Nephron (organoid): ENCODE measurements at regions not wholly inside any gene's neighbourhood (a gene's known extent, or its start where the extent isn't known, plus 50 kb on each side); places are given as distances from the start of the nearest gene placed in this dataset.

Source experiments
- H3K27ac Mint-ChIP-seq, 3 experiments: 2 replicates each; pipeline ENCODE4 v1.8.0; 2020; ENCODE audit warnings: mixed read lengths in 3 of 3, mild to moderate bottlenecking in 2 of 3, moderate library complexity in 1 of 3
- H3K27me3 Mint-ChIP-seq: 2 replicates; pipeline ENCODE4 v1.8.0; 2021; ENCODE audit warnings: low read depth, mild to moderate bottlenecking, moderate library complexity, mixed read lengths
- H3K36me3 Mint-ChIP-seq: 2 replicates; pipeline ENCODE4 v1.8.0; 2020; ENCODE audit warnings: low read depth, mixed read lengths
- H3K4me1 Mint-ChIP-seq: 2 replicates; pipeline ENCODE4 v1.8.0; 2020; ENCODE audit warnings: mixed read lengths
- H3K4me3 Mint-ChIP-seq, 3 experiments: 2 replicates each; pipeline ENCODE4 v1.8.0; 2020; ENCODE audit warnings: mild to moderate bottlenecking in 3 of 3, mixed read lengths in 3 of 3, moderate library complexity in 2 of 3
- H3K9me3 Mint-ChIP-seq: 2 replicates; pipeline ENCODE4 v1.8.0; 2020; ENCODE audit warnings: mixed read lengths
- CTCF ChIP-seq, 3 experiments: fragments of 200-600 bp; sonication (generic); IDR thresholded peaks; one replicate each; pipeline ENCODE4 v1.5.0; 2021; ENCODE audit warnings: antibody characterized with exemption in 3 of 3; ENCODE audit not compliant: unreplicated experiment in 3 of 3

- no peak overlapping the region for H3K27ac Mint-ChIP-seq
- H3K4me1 Mint-ChIP-seq, result peaks cover 4% of the 10 kb centered on the region
- no peak for TF ChIP-seq CTCF (IDR thresholded peaks at IDR 0.05; ENCODE audit: unreplicated experiment in 3 of 3)
- no peaks in the 10 kb centered on the region for H3K36me3 Mint-ChIP-seq
- H3K4me3 Mint-ChIP-seq, result no peak overlapping the region
- peaks cover 9% of the 10 kb centered on the region for H3K9me3 Mint-ChIP-seq
- H3K27me3 Mint-ChIP-seq, result no peaks in the 10 kb centered on the region
These were observed 74.6 kb upstream of the THBS2 start for GRCh38 chr6:169328112-169328801.

GRCh38 chr6:169326067-169326799 lies 72.6 kb upstream of the THBS2 start:
- Mint-ChIP-seq H3K4me3 (no peak overlapping the region), H3K9me3 (peaks cover 6% of the 10 kb centered on the region), H3K27me3 (no peaks in the 10 kb centered on the region), H3K4me1 (no peaks in the 10 kb centered on the region), H3K36me3 (no peaks in the 10 kb centered on the region), H3K27ac (no peak overlapping the region)
- TF ChIP-seq CTCF (IDR thresholded peaks at IDR 0.05; ENCODE audit: unreplicated experiment in 3 of 3), result no peak

- Mint-ChIP-seq H3K9me3 (peaks cover 4% of the 10 kb centered on the region), H3K36me3 (no peaks in the 10 kb centered on the region), H3K4me1 (no peaks in the 10 kb centered on the region), H3K4me3 (no peak overlapping the region), H3K27me3 (peaks cover 3% of the 10 kb centered on the region), H3K27ac (no peak overlapping the region)
- TF ChIP-seq CTCF (IDR thresholded peaks at IDR 0.05; ENCODE audit: unreplicated experiment in 3 of 3), result no peak
These were observed 71.2 kb upstream of the THBS2 start for GRCh38 chr6:169324656-169325459.

GRCh38 chr6:169324086-169324485 lies 70.4 kb upstream of the THBS2 start:
- Mint-ChIP-seq H3K27me3 (peaks cover 3% of the 10 kb centered on the region), H3K36me3 (no peaks in the 10 kb centered on the region), H3K4me3 (no peak overlapping the region)

GRCh38 chr6:169323221-169323620 lies 69.6 kb upstream of the THBS2 start:
- H3K27ac Mint-ChIP-seq, result no peak overlapping the region
- no peak overlapping the region for H3K4me3 Mint-ChIP-seq
- H3K4me1 Mint-ChIP-seq, result no peaks in the 10 kb centered on the region
- H3K9me3 Mint-ChIP-seq, result no peaks in the 10 kb centered on the region
- H3K27me3 Mint-ChIP-seq, result peaks cover 3% of the 10 kb centered on the region
- no peaks in the 10 kb centered on the region for H3K36me3 Mint-ChIP-seq
- no peak for TF ChIP-seq CTCF (IDR thresholded peaks at IDR 0.05; ENCODE audit: unreplicated experiment in 3 of 3)

More at GRCh38 chr6:169324086-169324485, 70.4 kb upstream of the THBS2 start:
- TF ChIP-seq CTCF (IDR thresholded peaks at IDR 0.05; ENCODE audit: unreplicated experiment in 3 of 3), result no peak
- Mint-ChIP-seq H3K9me3 (no peaks in the 10 kb centered on the region), H3K4me1 (no peaks in the 10 kb centered on the region), H3K27ac (no peak overlapping the region)
